ENCODE measurements at regions not wholly inside any gene's neighbourhood (a gene's known extent, or its start where the extent isn't known, plus 50 kb on each side); places are given as distances from the start of the nearest gene placed in this dataset.
"Not testable (repeated sequence)": the region's sequence is repeated elsewhere in the genome, so short reads cannot be mapped to it uniquely, and the experiment has no call there.

GRCh38 chrX:93868289-93868965 lies 194.4 kb downstream of the FAM133A start:
- no peak for DNase-seq
- Mint-ChIP-seq H3K4me1 (ENCODE audit: low read depth, unreplicated experiment) (no peaks in the 10 kb centered on the region), H3K27ac (ENCODE audit: unreplicated experiment) (no peak overlapping the region), H3K36me3 (ENCODE audit: unreplicated experiment) (no peaks in the 10 kb centered on the region), H3K9me3 (ENCODE audit: unreplicated experiment) (no peaks in the 10 kb centered on the region), H3K4me3 (ENCODE audit: unreplicated experiment) (no peak overlapping the region), H3K27me3 (ENCODE audit: unreplicated experiment) (no peaks in the 10 kb centered on the region)
- TF ChIP-seq, protein P1, sequence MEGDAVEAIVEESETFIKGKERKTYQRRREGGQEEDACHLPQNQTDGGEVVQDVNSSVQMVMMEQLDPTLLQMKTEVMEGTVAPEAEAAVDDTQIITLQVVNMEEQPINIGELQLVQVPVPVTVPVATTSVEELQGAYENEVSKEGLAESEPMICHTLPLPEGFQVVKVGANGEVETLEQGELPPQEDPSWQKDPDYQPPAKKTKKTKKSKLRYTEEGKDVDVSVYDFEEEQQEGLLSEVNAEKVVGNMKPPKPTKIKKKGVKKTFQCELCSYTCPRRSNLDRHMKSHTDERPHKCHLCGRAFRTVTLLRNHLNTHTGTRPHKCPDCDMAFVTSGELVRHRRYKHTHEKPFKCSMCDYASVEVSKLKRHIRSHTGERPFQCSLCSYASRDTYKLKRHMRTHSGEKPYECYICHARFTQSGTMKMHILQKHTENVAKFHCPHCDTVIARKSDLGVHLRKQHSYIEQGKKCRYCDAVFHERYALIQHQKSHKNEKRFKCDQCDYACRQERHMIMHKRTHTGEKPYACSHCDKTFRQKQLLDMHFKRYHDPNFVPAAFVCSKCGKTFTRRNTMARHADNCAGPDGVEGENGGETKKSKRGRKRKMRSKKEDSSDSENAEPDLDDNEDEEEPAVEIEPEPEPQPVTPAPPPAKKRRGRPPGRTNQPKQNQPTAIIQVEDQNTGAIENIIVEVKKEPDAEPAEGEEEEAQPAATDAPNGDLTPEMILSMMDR (IDR thresholded peaks at IDR 0.05; ENCODE audit: partially characterized antibody, unreplicated experiment), result no peak

DNA sequence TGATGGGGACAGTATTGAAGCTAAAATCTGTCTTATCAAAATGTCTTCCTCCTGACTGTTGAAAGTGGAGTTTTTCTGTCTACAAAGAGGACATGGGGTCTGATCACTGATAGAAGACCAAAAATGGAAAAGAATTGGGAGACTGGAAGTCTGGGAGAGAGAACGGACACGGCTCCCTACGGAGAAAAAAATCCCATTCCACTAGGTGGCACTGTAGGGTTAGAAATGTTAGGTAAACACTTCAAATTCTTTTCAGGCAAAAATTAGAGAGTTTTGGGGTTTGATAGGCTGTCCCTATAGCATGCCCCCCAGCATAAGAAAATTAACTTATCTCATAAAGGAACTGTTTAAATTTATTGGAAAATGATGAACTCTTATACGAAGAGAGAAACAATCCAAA lies 200.5 kb downstream of the FAM133A start:
- Mint-ChIP-seq H3K4me1 (ENCODE audit: low read depth, unreplicated experiment) (no peaks in the 10 kb centered on the region), H3K27ac (ENCODE audit: unreplicated experiment) (no peak overlapping the region), H3K27me3 (ENCODE audit: unreplicated experiment) (no peaks in the 10 kb centered on the region), H3K4me3 (ENCODE audit: unreplicated experiment) (no peak overlapping the region), H3K9me3 (ENCODE audit: unreplicated experiment) (no peaks in the 10 kb centered on the region), H3K36me3 (ENCODE audit: unreplicated experiment) (peaks cover 6% of the 10 kb centered on the region)
- DNase-seq, result peak; percentile 15
- TF ChIP-seq, protein P1 (IDR thresholded peaks at IDR 0.05; ENCODE audit: partially characterized antibody, unreplicated experiment), result peak; percentile 63

DNA sequence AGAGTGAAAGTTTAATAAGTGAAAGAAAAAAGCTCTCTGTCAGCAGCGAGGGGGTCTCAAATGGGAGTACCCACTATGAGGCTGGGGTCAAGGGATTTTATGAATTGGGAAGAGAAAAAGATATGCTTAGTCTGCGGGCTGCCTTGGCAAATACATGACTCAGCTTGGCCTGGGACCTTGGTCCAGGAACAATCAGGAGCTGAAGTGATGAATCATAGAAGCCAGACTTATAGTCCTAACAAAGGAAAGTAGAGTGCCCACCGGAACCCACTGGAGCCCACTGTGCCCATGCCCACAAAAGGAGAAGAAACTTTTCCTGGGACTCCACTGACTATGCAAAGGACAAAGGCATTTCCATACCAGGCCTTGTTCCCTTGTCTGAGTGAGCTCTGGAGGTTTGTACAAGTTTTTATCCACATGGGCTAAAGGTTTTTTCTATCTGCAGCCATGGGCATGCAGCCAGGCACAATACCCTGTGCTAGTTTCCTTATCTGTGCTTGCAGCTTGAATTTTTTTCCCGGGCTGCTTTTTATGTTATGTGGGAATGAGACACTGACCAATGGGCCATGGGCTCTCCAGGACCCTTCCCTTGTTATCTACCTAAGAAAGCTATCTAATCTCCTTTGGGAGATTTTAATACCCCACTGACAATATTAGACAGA lies 201.7 kb downstream of the FAM133A start:
- H3K27me3 Mint-ChIP-seq (ENCODE audit: unreplicated experiment), result no peaks in the 10 kb centered on the region
- DNase-seq, result no peak
- peaks cover 6% of the 10 kb centered on the region for H3K36me3 Mint-ChIP-seq (ENCODE audit: unreplicated experiment)
- TF ChIP-seq, protein P1 (IDR thresholded peaks at IDR 0.05; ENCODE audit: partially characterized antibody, unreplicated experiment), result no peak
- H3K9me3 Mint-ChIP-seq (ENCODE audit: unreplicated experiment), result no peaks in the 10 kb centered on the region
- H3K4me3 Mint-ChIP-seq (ENCODE audit: unreplicated experiment), result no peak overlapping the region
- no peaks in the 10 kb centered on the region for H3K4me1 Mint-ChIP-seq (ENCODE audit: low read depth, unreplicated experiment)
- H3K27ac Mint-ChIP-seq (ENCODE audit: unreplicated experiment), result no peak overlapping the region

DNA sequence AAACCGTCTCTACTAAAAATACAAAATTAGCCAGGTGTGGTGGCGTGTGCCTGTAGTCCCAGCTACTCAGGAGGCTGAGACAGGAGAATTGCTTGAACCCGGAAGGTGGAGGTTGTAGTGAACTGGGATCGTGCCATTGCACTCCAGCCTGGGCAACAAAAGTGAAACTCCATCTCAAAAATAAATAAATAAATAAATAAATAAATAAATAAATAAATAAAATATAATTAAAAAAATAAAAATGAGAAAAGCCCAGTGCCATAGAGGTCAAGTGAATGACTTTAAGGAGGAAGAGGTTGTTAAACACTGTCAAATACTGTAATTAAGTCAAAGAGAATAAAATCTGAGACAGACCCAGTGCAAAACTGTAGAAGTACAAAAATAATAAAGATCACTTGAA lies 247.0 kb downstream of the FAM133A start:
- H3K4me3 Mint-ChIP-seq (ENCODE audit: unreplicated experiment); DNase-seq; H3K27ac Mint-ChIP-seq (ENCODE audit: unreplicated experiment); H3K4me1 Mint-ChIP-seq (ENCODE audit: low read depth, unreplicated experiment); H3K9me3 Mint-ChIP-seq (ENCODE audit: unreplicated experiment); H3K36me3 Mint-ChIP-seq (ENCODE audit: unreplicated experiment); H3K27me3 Mint-ChIP-seq (ENCODE audit: unreplicated experiment): not testable (repeated sequence)

GRCh38 chrX:93932471-93933220 lies 258.6 kb downstream of the FAM133A start:
- TF ChIP-seq, protein P1 (IDR thresholded peaks at IDR 0.05; ENCODE audit: partially characterized antibody, unreplicated experiment), result no peak
- peaks cover 3% of the 10 kb centered on the region for H3K9me3 Mint-ChIP-seq (ENCODE audit: unreplicated experiment)
- no peak overlapping the region for H3K27ac Mint-ChIP-seq (ENCODE audit: unreplicated experiment)
- H3K27me3 Mint-ChIP-seq (ENCODE audit: unreplicated experiment), result peaks cover 2% of the 10 kb centered on the region
- H3K4me3 Mint-ChIP-seq (ENCODE audit: unreplicated experiment), result no peak overlapping the region
- no peaks in the 10 kb centered on the region for H3K36me3 Mint-ChIP-seq (ENCODE audit: unreplicated experiment)
- no peak for DNase-seq
- no peaks in the 10 kb centered on the region for H3K4me1 Mint-ChIP-seq (ENCODE audit: low read depth, unreplicated experiment)

All from glutamatergic neuron (in vitro differentiated cells).